Stimulated activated CD8-positive, alpha-beta memory T cell treated with anti-CD3 and anti-CD28 coated beads, Interleukin-2, amount 100 ng/mL, for 48 hours (primary cell): ENCODE measurements at regions not wholly inside any gene's neighbourhood (a gene's known extent, or its start where the extent isn't known, plus 50 kb on each side); places are given as distances from the start of the nearest gene placed in this dataset.

Experiments
- DNase-seq, 2 donors: peaks; one replicate each; pipeline ENCODE4 v3.0.0-alpha.2; 2020; ENCODE audit warnings: low read depth in 2 of 2

GRCh38 chr12:69096669-69097335, 142.6 kb upstream of the CPSF6 start:
- no peak for DNase-seq

GRCh38 chr12:69097619-69098368, 141.6 kb upstream of the CPSF6 start:
- DNase-seq = no peak

DNA sequence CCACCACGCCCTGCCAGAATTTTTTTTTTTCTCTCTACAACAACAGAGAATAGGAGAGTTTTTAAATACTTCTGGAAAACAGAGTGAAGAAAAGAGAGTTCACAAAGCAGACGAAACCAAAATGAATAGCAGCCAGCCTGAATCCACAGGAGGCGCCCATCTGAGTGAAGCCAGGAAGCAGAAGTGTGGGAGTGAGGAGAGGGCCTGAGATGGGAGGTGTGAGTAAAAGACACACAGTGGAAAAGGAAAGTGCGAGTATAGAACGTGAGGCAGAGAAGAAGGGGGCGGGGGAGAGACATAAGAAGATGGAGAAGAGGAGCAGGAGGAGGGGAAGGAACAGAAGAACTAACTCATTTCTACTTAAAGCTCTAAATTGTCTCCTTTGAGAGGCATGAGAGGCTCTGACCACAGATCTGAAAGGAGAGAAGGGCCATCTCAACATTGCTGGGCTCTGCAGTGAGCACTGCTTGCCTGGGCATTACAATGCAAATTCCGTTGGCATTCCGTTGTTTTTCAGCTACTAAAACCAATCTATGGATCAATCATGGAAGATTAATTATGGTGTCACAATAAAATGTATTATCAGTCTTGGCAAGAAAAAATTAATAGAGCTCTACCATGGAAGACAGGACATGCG, 140.1 kb upstream of the CPSF6 start:
- no peak for DNase-seq

DNA sequence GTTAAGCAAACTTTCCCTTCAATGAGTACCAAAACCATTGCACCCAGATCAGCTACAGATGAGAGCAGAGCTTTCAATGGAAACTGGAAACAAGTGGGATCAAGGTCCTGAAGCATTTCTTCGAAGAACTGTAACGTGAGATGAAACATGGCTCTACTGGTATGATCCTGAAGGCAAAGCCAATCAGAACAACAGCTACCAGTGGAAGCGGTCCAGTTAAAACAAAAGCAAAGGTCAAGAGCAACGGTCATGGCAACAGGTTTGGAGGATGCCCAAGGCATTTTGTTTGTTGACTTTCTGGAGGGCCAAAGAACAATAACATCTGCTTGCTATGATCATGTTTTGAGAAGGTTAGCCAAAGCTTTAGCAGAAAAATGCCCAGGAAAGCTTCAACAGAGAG, 137.9 kb upstream of the CPSF6 start:
- no peak for DNase-seq

GRCh38 chr12:69102856-69103255, 136.5 kb upstream of the CPSF6 start:
- no peak for DNase-seq

- no peak for DNase-seq
Observed at GRCh38 chr12:69105101-69105962, 134.0 kb upstream of the CPSF6 start.

- no peak for DNase-seq
Observed at GRCh38 chr12:69106482-69107118, 132.8 kb upstream of the CPSF6 start.

- DNase-seq = no peak
Observed at GRCh38 chr12:69107541-69107940, 131.8 kb upstream of the CPSF6 start.

GRCh38 chr12:69108037-69108436, 131.3 kb upstream of the CPSF6 start:
- DNase-seq = no peak

- no peak for DNase-seq
Observed at GRCh38 chr12:69112616-69113015, 126.8 kb upstream of the CPSF6 start.

DNA sequence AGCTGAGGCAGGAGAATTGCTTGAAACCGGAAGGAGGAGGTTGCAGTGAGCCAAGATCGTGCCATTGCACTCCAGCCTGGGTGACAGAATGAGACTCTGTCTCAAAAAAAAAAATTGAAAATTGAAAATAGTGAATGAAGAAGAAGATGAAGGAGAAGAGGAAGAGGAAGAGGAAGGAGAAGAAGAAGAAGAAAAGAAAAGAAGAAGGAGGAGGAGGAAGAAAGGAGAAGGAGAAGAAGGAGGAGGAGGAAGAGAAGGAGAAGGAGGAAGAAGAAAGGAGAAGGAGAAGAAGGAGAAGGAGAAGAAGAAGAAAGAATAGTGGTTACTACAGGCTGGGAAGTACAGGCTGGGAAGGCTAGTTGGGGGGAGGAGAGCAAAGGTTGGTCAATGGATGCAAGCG, 124.3 kb upstream of the CPSF6 start:
- no peak for DNase-seq

DNA sequence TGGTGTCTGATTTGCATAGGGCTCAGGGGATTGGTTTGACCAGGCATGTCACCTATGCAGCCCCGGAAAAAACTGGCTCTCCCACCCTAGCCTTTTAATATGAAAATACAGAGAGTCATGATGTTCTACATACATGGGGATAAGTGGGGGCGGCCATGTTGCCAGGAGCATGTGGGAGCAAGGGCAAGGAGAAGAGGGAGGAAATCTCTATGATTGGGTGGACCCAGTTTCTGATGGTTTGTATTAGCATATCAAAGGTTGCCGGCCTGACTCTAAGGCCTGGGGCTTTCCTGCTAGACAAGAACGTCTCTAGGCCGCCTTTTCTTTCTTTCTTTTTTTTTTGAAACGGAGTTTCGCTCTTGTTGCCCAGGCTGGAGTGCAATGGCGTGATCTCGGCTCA, 123.4 kb upstream of the CPSF6 start:
- DNase-seq = no peak

GRCh38 chr12:69117566-69118266, 121.7 kb upstream of the CPSF6 start:
- no peak for DNase-seq

DNA sequence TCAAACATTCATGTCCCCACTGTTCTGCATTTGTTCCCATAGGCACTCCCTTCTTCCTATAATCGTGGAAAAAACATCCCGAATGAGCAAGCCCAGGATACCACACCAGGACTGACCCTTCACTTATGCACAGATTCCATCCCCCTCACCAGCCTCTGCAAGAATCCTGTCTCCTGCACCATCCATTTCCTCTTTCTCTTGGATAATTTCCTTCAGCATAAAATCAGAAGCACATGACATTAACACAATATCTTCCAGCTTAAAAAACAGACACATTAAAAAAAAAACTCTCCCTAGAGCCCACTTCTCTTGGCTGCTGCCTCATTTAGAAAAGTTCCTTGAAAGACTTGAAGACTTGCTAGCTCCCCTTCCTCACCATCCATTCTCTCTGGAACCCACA, 120.9 kb upstream of the CPSF6 start:
- DNase-seq = no peak

DNA sequence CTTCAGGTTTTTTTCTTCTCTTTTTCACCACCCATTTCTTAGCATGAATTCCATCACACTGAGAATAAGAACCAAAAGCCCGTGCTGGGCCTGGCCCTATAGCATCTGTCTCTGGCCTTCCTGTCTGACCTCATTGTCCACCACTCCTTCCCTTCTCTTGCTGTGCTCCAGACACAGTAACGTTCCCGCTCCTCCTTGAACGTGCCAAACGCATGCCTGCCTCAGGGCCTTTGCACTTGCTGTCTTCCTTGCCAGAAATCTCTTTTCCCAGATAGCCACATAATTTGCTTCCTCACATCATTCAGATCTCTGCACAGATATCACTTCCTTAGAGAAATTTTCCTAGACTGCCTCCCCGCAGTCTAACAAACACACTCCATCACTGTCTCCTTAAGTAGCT, 119.6 kb upstream of the CPSF6 start:
- DNase-seq = no peak

DNA sequence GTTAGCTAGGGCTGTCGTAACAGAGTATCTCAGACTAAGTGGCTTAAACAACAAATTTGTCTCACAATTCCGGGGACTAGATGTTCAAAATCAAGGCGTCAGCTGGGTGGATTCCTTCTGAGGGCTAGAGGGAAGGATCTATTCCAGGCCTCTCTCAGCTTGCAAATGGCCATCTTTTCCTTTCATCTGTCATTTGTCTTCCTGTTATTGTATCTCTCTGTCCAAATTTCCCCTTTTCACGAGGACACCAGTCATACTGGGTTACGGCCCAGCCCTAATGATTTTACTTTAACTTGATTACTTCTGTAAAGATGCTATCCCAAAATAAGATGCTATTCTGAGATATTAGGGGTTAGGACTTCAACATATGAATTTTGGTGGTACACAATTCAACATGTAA, 119.0 kb upstream of the CPSF6 start:
- no peak for DNase-seq

DNA sequence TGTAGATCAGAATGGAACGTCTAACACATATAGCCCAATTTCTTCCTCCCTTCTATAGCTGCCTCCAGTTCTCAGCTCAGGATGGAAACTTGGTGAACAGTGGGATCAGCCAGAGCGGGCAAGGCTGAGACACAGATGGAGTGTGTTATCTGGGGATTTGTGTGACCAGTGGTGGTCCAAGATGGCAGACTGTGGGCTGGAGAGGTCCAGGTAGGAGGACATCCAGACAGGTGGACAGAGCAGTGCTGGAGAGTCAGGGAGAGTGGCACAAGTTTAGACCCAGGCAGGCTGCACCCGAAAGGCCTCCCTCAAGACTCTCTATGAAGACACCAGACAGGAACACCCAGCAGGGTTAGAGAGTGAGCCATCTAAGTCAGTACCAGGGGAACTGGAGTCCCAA, 116.1 kb upstream of the CPSF6 start:
- DNase-seq = no peak

DNA sequence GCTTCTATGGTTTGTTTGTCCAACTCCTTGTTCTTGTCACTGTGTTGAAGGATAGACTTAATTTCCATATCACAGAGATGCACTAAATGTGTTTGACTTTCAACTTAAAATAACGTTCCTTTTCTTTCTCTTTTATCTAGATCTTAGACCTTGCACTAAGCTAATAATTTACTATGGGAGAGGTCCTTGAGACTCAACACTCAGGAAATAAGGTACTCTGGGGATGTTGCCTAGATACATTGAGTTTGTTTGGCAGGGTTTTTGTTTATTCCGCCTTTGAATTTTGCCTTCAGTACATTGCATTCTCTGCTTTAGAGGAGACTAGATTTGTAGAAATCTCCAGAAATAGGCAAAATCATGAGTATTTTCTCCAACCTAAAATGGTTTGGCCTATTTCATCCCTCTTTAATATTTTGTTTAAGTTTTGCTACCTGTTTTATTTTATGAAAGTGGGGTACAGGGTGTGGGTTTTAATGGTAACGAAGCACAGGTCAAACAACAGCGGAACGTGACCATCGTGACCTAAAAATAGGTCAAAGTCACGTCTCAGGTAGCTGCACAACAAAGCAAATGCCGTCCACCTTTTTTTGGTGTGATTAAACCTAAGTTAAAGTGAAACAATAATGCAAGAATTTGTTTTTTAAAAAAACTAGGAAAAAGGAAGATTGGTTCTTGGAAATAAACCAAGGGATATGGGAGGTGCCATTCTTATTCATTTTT, 115.3 kb upstream of the CPSF6 start:
- DNase-seq = no peak

DNA sequence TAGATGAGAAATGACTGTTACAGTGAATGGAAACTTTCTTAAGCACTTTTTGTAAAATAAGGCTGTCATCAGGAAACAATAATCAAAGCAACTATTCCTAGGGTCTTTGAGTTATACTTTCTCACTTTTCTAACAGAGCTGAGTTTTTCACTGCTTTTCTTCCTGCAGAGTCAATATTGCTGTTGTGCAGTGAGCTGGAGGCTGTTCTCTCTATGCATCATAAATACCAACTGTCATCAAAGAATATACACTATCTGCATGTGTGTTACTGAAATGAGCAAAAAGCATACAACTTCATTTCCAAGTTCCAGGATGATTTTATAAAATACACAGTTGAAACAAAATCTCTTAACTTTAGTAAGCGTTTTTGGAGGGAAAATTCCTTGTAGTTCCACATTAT, 110.4 kb upstream of the CPSF6 start:
- no peak for DNase-seq

DNA sequence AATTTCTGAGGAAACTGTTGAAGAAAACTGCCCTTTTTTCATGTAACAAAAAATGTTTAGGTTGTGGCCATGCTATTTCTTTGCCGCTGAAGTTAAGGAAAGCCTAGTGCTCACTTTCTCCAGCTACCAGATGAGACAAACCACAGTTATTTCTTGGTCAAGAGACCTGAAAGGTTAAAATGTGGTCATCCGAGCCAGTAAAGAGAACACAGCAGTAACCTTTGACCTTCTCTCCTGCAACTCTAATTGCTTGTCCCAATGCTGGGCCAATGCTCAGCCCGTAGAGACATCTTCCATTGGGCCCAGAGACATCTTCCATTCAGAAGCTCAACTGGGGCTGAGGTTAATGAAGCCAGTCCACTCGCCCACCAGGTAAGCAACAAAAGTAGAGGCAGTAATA, 109.8 kb upstream of the CPSF6 start:
- no peak for DNase-seq
